ENCODE measurements at regions not wholly inside any gene's neighbourhood (a gene's known extent, or its start where the extent isn't known, plus 50 kb on each side); places are given as distances from the start of the nearest gene placed in this dataset.
"Not testable (repeated sequence)": the region's sequence is repeated elsewhere in the genome, so short reads cannot be mapped to it uniquely, and the experiment has no call there.

DNA sequence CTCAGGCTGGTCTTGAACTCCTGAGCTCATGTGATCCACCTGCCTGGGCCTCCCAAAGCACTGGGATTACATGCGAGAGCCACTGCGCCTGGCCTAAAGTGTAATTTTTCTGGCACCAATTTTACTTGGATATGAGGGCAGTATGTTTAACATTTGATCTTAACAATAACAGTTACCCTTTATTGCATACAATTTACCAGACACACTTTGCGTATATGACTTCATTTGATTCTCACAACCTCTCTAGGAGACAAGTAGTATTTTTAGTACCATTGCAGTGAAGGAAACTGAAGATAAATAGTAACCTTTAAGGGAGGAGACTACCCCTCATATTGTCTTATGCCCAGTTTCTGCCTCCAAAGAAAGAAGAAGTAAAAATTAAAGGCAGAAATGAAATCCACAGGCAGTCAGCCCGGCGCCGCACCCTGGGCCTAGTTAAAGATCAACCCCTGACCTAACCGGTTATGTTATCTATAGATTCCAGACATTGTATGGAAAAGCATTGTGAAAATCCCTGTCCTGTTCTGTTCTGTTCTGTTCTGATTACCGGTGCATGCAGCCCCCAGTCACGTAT lies 54.0 kb downstream of the CYP26A1 start:
- H3K4me1 ChIP-seq; H3K4me3 ChIP-seq; ATAC-seq; H3K27ac ChIP-seq; H3K27me3 ChIP-seq; DNase-seq; H3K36me3 ChIP-seq (replicated peaks in 1 of 2; ENCODE audit: insufficient read depth in 1 of 2, low read depth in 2 of 2); intact Hi-C loops (cut with DNase I): not testable (repeated sequence)
- 46 to 54% methylated on average over 9 of the region's 9 CpGs for WGBS, 2 donors
- peaks cover 0 to 20% (median 0%) of the 10 kb centered on the region in 3 donors for H3K9me3 ChIP-seq

DNA sequence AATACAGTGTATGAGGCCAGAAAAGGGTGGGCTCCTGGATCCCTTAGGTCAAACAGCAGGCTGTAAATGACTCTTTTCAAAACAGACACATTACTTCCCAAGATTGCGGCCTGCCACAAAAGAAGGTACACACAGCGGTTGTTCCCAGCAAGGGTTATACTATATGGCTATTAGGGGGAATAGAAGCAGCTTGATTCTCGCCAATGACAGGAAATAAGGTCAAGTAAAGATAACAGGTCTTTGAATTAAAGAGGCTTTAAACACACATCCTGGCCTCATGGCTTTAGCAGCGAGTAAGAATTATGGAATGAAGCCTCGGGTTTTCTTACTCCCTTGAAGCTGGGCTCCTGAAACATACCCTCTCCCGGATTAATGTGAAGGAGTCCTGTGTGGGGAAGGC lies 58.3 kb downstream of the CYP26A1 start:
- TF ChIP-seq POLR2A (IDR thresholded peaks at IDR 0.05), result no peak
- Histone ChIP-seq H3K27ac (no peak overlapping the region), H3K4me3 (no peak overlapping the region), H3K4me1 (no peaks in the 10 kb centered on the region), H3K9me3 (peaks cover 0 to 9% (median 0%) of the 10 kb centered on the region in 3 donors), H3K27me3 (no peaks in the 10 kb centered on the region), H3K36me3 (replicated peaks in 1 of 2; ENCODE audit: insufficient read depth in 1 of 2, low read depth in 2 of 2) (no peaks in the 10 kb centered on the region)
- intact Hi-C loops (cut with DNase I), result no loop called here
- 56 to 59% methylated on average over 6 of the region's 6 CpGs for WGBS, 2 donors
- no peak for DNase-seq
- no peak for ATAC-seq

DNA sequence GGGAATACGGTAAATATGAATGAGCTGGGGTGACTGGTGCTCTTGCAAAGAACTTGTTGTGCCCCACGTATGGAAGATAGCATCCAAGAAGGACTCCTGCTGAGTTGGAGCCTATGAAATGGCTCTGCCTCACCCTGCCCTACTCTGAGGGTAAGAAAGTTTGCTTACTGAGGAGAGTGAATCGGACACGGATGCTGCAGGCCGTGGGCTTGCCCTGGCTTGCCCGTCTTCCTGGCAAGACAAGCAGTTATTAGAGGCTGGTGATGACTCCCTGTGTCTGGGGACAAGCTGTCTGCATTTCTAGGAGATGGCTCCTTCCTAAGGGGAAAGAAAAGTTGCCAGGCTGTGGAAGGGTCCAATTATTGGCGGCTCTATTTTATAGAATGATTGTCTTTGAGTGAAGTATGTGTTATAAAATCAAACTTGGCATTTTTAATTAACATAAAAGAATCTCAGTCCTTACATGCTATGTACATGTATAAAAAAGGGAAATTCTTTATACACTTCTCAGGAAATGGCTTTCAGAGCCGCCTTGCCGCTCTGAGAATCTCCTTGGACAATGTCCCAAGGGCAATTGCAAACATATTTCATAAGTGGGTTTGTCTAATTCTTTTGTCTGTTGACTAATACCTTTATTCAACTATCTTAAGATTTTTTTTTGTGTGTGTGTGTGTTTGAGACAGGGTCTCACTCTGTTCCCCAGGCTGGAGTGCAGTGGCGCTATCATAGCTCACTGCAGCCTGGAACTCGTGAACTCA lies 64.6 kb downstream of the CYP26A1 start:
- Histone ChIP-seq H3K4me3 (no peak overlapping the region), H3K27me3 (no peaks in the 10 kb centered on the region), H3K27ac (no peak overlapping the region), H3K9me3 (no peaks in the 10 kb centered on the region), H3K36me3 (replicated peaks in 1 of 2; ENCODE audit: insufficient read depth in 1 of 2, low read depth in 2 of 2) (no peaks in the 10 kb centered on the region), H3K4me1 (no peaks in the 10 kb centered on the region)
- no peak for DNase-seq
- ATAC-seq, result no peak
- intact Hi-C loops (cut with DNase I), result no loop called here
- WGBS, 2 donors, result 78 to 85% methylated on average over 11 of the region's 11 CpGs
- no peak for TF ChIP-seq POLR2A (IDR thresholded peaks at IDR 0.05)
- TF ChIP-seq, protein P1, sequence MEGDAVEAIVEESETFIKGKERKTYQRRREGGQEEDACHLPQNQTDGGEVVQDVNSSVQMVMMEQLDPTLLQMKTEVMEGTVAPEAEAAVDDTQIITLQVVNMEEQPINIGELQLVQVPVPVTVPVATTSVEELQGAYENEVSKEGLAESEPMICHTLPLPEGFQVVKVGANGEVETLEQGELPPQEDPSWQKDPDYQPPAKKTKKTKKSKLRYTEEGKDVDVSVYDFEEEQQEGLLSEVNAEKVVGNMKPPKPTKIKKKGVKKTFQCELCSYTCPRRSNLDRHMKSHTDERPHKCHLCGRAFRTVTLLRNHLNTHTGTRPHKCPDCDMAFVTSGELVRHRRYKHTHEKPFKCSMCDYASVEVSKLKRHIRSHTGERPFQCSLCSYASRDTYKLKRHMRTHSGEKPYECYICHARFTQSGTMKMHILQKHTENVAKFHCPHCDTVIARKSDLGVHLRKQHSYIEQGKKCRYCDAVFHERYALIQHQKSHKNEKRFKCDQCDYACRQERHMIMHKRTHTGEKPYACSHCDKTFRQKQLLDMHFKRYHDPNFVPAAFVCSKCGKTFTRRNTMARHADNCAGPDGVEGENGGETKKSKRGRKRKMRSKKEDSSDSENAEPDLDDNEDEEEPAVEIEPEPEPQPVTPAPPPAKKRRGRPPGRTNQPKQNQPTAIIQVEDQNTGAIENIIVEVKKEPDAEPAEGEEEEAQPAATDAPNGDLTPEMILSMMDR (IDR thresholded peaks at IDR 0.05), result no peak

DNA sequence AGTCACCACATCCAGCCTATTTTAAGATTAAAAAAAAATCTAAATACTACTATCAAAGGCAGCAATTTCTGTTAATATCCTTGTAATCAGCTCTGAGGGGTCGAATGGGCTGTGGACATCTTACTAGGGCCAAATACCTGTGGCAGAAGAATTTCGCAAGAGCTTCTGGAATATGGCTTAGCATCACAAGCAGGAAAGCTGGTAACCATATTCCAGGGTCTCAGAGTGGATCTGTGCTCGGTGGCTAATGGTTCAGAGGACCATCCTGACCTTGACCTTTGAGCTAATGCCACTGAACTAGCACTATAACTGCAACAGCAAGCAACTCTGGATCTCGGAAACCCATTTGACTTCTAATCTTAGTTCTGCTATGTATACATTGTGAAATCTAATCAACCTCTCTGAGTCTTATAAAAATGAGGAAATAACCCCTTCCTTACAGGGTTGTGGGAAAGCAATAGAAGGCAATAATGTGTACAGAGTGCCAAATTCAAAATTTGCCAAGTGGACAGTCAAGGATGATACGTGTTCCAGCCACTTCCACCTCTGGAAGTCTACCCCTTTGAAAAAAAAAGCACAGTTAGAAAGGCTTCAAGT lies 65.5 kb downstream of the CYP26A1 start:
- no peak for TF ChIP-seq POLR2A (IDR thresholded peaks at IDR 0.05)
- TF ChIP-seq, protein P1 (IDR thresholded peaks at IDR 0.05), result no peak
- Histone ChIP-seq H3K9me3 (no peaks in the 10 kb centered on the region), H3K4me1 (no peaks in the 10 kb centered on the region), H3K36me3 (replicated peaks in 1 of 2; ENCODE audit: insufficient read depth in 1 of 2, low read depth in 2 of 2) (no peaks in the 10 kb centered on the region), H3K27ac (no peak overlapping the region), H3K4me3 (no peak overlapping the region), H3K27me3 (no peaks in the 10 kb centered on the region)
- ATAC-seq (no peak), DNase-seq (no peak)
- intact Hi-C loops (cut with DNase I), result no loop called here
- 48 to 49% methylated on average over 5 of the region's 5 CpGs for WGBS, 2 donors

DNA sequence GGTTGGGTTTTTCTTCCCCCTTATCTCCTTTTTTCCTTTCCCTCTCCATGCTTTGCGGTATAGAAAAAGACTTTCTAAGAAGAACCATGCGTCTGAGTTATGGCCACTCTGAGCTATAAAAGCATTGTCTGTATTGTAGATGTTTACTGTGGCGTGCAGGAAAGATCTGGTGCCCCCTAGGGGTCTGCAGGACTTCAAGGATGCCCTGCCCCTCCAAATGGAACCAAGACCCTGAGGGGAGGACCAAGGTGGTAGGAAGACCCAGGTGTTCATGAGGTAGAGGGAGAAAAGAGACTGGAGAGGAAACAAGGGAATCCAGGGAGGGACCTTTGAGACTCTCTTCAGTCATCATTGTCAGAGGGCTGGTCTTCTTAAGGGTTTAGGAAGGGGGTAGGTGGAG lies 68.8 kb downstream of the CYP26A1 start:
- TF ChIP-seq, protein P1 (IDR thresholded peaks at IDR 0.05), result no peak
- TF ChIP-seq POLR2A (IDR thresholded peaks at IDR 0.05), result no peak
- intact Hi-C loops (cut with DNase I), result no loop called here
- ATAC-seq, result no peak
- Histone ChIP-seq H3K4me3 (no peak overlapping the region), H3K36me3 (replicated peaks in 1 of 2; ENCODE audit: insufficient read depth in 1 of 2, low read depth in 2 of 2) (no peaks in the 10 kb centered on the region), H3K9me3 (no peaks in the 10 kb centered on the region), H3K27me3 (no peaks in the 10 kb centered on the region), H3K27ac (no peak overlapping the region), H3K4me1 (no peaks in the 10 kb centered on the region)
- DNase-seq, result no peak
- 76 to 84% methylated on average over 3 of the region's 3 CpGs for WGBS, 2 donors

All from body of pancreas (tissue), 4 donors.